ENCODE measurements at regions not wholly inside any gene's neighbourhood (a gene's known extent, or its start where the extent isn't known, plus 50 kb on each side); places are given as distances from the start of the nearest gene placed in this dataset.

DNA sequence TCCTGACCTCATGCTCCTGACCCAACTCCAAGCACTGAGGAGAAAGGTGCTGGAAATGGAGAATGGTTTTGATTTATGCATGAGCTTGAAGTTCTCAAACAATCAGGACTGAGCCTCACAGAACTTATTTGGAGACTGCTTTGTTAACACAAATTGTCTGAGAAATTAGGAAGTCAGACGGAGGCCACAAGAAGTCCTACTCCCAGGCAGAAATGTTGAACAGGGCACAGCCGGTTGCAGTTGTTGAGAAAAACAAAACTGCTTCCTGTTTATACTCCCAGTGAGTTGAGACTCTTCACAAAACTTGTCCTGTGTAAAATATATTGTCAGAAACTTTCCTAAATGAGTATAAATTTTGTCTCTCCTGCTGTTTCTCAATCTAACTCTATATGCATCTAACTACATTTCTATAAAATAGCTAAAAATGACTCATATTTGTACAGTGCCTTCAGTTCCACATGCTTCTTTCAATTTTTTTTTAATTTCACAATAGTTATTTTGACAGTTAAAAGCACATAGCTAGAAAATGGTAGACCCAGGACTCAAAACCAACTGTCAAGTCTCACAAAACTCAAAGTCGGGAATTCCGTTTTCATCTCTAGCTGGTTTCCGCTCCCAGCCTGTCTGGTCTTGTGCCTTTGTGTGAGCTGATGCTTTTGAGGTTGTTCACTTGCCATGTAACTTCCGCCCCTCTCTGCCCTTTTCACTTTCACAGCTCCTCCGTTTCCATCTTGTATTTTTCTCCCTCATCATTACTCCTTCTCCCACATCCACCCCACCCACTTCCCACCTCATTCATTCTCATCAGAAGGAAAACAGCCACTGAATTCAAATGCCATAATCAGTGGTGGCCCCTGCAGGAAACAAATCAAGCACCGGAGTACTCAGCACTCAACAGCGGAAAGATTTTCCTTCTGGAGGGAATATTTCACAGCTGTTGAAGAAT is 215.0 kb downstream of the SUCLG1 start:
- no peak for TF ChIP-seq POLR2AphosphoS5 (IDR thresholded peaks at IDR 0.05; ENCODE audit: borderline replicate concordance, low read depth, low read length)
- TF ChIP-seq EZH2 (IDR thresholded peaks at IDR 0.05), result peak; percentile 84

All from SK-N-MC (cell line).